Vagina (tissue), 2 donors: ENCODE measurements at regions not wholly inside any gene's neighbourhood (a gene's known extent, or its start where the extent isn't known, plus 50 kb on each side); places are given as distances from the start of the nearest gene placed in this dataset.

ENCODE experiments used
- DNase-seq, 2 donors: peaks; one replicate each; pipeline ENCODE4 v3.0.0-alpha.2; 2017; ENCODE audit errors: extremely low spot score in 2 of 2
- H3K27ac ChIP-seq: fragments of 200-600 bp; sonication (generic); one replicate; pipeline ENCODE4 v1.5.1; 2019
- H3K27me3 ChIP-seq: fragments of 200-600 bp; sonication (generic); one replicate; pipeline ENCODE4 v1.5.1; 2019
- H3K36me3 ChIP-seq, 2 donors: fragments of 200-600 bp; sonication (generic); one replicate each; pipeline ENCODE4 v1.5.1; 2017 to 2019
- H3K4me1 ChIP-seq: fragments of 200-600 bp; sonication (generic); one replicate; pipeline ENCODE4 v1.5.1; 2019
- H3K4me3 ChIP-seq, 2 donors: fragments of 200-600 bp; sonication (generic); 1 replicate in 1 of 2; 2 replicates in 1 of 2; pipeline ENCODE4 v1.5.1; 2016 to 2019
- H3K9me3 ChIP-seq: fragments of 200-600 bp; sonication (generic); one replicate; pipeline ENCODE4 v1.5.1; 2019
- POLR2A ChIP-seq, 2 donors: fragments of 450-650 bp; IDR thresholded peaks; one replicate each; pipeline ENCODE4 v1.6.1; 2017; ENCODE audit warnings: antibody characterized with exemption in 2 of 2, mild to moderate bottlenecking in 2 of 2, moderate library complexity in 2 of 2
- POLR2AphosphoS5 ChIP-seq, 2 donors: sonication (generic); formaldehyde crosslinking; IDR thresholded peaks; one replicate each; pipeline ENCODE4 v1.9.0; 2017; ENCODE audit warnings: antibody characterized with exemption in 2 of 2, mild to moderate bottlenecking in 2 of 2, low read depth in 1 of 2; ENCODE audit not compliant: insufficient read depth in 1 of 2
- intact Hi-C: fragments of 100-400 bp; cut with DNase I; formaldehyde crosslinking; loops from one replicate; pipeline ENCODE4 v1.15.1; 2023
- TF ChIP-seq, protein P1 (sequence below), 3 experiments: fragments of 450-650 bp in 2 of 3; fragments of 200-600 bp in 1 of 3; sonication (generic) in 1 of 3; IDR thresholded peaks; one replicate each; pipeline ENCODE4 v1.5.1; 2017 to 2019; ENCODE audit warnings: antibody characterized with exemption in 3 of 3, mild to moderate bottlenecking in 2 of 3, moderate library complexity in 2 of 3

DNA sequence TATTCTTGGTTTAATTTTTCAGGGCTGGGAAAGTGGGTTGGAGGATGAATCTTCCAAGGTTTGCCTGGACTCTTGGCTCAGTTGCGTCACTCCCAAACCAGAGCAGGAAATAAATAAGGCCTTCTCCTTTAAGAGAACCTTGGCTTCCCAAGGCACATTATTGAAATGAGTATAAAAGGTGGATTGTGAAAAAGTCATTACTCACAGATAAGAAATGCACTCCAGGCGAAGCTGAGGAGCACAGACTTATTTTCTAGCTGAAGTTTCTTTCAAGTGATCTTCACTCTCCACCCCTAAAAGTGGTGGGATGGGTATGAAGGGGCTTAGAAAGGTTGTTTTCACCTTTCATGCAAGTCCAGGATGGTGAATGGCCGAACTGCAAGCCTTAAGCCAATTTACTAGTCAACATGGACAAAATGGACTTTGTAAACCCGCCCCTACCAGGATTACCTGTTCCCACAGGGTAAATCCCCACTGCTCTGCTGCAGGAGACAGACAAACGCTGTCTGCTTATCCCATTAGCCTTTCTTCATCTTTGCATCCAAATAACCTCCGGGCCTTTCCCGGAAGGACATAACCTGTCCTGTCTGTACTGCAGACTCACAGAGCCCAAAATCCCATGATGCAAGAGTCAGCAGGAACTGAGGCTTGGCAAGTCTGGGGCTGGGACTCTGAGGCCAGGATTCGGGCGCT, 207.6 kb downstream of the BCL11B start:
- Histone ChIP-seq H3K36me3 (no peaks in the 10 kb centered on the region), H3K27ac (no peak overlapping the region), H3K4me1 (no peaks in the 10 kb centered on the region), H3K9me3 (no peaks in the 10 kb centered on the region), H3K4me3 (no peak overlapping the region), H3K27me3 (no peaks in the 10 kb centered on the region)
- intact Hi-C loops, result no loop called here
- peak in 1 of 2 donors; percentile 95 for DNase-seq
- TF ChIP-seq, protein P1, sequence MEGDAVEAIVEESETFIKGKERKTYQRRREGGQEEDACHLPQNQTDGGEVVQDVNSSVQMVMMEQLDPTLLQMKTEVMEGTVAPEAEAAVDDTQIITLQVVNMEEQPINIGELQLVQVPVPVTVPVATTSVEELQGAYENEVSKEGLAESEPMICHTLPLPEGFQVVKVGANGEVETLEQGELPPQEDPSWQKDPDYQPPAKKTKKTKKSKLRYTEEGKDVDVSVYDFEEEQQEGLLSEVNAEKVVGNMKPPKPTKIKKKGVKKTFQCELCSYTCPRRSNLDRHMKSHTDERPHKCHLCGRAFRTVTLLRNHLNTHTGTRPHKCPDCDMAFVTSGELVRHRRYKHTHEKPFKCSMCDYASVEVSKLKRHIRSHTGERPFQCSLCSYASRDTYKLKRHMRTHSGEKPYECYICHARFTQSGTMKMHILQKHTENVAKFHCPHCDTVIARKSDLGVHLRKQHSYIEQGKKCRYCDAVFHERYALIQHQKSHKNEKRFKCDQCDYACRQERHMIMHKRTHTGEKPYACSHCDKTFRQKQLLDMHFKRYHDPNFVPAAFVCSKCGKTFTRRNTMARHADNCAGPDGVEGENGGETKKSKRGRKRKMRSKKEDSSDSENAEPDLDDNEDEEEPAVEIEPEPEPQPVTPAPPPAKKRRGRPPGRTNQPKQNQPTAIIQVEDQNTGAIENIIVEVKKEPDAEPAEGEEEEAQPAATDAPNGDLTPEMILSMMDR (IDR thresholded peaks at IDR 0.05), result no peak
- TF ChIP-seq POLR2AphosphoS5 (IDR thresholded peaks at IDR 0.05; ENCODE audit: insufficient read depth in 1 of 2, low read depth in 1 of 2), result no peak
- no peak for TF ChIP-seq POLR2A (IDR thresholded peaks at IDR 0.05)

DNA sequence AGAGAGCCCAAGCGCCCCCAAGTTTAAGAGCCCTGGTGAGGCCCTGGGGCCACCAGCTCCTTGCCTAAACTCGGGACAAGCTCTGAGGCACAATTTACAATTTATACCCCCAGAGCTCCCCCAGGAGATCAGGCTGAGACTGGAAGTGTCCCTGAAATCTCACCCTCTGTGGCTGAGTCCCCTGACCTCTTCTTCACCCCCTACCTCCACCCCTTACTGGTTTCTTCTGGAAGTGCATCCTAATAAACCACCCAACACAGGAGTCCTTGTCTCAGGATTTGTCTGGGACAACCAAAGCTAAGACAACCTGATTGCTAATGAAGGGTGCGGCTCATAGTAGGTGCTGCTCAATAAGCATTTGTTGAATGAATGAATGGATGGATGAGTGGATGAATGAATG, 206.4 kb downstream of the BCL11B start:
- DNase-seq, result peak in 1 of 2 donors; percentile 55
- TF ChIP-seq, protein P1 (IDR thresholded peaks at IDR 0.05), result no peak
- no peak for TF ChIP-seq POLR2AphosphoS5 (IDR thresholded peaks at IDR 0.05; ENCODE audit: insufficient read depth in 1 of 2, low read depth in 1 of 2)
- no peak for TF ChIP-seq POLR2A (IDR thresholded peaks at IDR 0.05)
- Histone ChIP-seq H3K4me3 (no peak overlapping the region), H3K27me3 (no peaks in the 10 kb centered on the region), H3K27ac (no peak overlapping the region), H3K4me1 (no peaks in the 10 kb centered on the region), H3K9me3 (no peaks in the 10 kb centered on the region), H3K36me3 (no peaks in the 10 kb centered on the region)
- intact Hi-C loops, result no loop called here

DNA sequence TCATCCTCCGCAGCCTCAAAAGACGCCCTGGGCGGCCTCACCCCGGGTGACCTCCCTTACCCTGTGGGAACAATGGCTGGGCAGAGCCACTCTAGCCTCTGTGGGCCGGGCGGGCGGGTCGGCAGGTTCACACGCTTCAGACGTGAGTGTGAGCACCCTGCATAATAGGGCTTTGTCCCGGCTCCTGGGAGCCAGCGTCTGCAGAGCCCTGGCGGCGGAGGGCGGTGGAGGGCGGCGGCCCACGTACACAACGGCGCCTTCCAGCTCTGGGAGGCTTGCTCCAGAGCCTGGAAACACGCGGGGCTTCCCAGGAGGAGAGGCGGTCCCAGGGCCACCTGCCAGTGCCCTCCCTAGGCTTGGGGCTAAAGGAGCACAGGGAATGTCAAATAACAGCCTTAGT, 205.6 kb downstream of the BCL11B start:
- DNase-seq, result peak in 1 of 2 donors; percentile 70
- no peak overlapping the region for H3K27ac ChIP-seq

DNA sequence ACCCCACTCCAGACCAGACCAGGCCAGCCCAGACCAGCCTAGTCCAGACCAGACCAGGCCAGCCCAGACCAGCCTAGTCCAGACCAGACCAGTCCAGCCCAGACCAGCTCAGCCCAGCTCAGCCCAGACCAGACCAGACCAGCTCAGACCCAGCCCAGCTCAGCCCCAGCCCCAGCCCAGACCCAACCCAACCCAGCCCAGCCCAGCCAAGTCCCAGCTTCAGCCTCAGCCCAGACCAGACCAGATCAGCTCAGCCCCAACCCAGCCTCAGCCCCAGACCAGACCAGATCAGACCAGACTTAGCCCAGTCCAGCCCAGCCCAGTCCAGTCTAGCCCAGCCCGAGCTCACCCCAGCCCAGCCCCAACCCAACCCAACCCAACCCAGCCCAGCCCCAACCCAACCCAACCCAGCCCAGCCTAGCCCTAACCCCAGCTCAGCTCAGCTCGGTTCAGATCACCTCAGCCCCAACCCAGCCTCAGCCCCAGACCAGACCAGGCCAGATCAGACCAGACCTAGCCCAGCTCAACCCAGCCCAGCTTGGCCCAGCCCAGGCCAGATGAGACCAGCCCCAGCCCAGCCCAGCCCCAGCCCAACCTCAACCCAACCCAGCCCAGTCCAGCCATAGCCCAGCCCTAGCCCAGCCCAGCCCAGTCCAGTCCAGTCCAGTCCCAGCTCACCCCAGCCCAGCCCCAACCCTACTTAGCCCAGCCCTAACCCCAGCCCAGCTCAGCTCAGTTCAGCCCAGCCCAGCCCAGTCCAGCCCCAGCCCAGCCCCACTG, 204.7 kb downstream of the BCL11B start:
- no peak overlapping the region for H3K27ac ChIP-seq
- peak in 1 of 2 donors; percentile 87 for DNase-seq
- intact Hi-C loops, result no loop called here

More for the DNA sequence above, 205.6 kb downstream of the BCL11B start:
- Histone ChIP-seq H3K27me3 (no peaks in the 10 kb centered on the region), H3K9me3 (no peaks in the 10 kb centered on the region), H3K4me3 (no peak overlapping the region), H3K36me3 (no peaks in the 10 kb centered on the region), H3K4me1 (no peaks in the 10 kb centered on the region)
- TF ChIP-seq POLR2AphosphoS5 (IDR thresholded peaks at IDR 0.05; ENCODE audit: insufficient read depth in 1 of 2, low read depth in 1 of 2) (no peak), POLR2A (IDR thresholded peaks at IDR 0.05) (no peak)
- TF ChIP-seq, protein P1 (IDR thresholded peaks at IDR 0.05), result no peak
- intact Hi-C loops, result no loop called here

More for the DNA sequence above, 204.7 kb downstream of the BCL11B start:
- H3K9me3 ChIP-seq, result no peaks in the 10 kb centered on the region
- no peaks in the 10 kb centered on the region for H3K36me3 ChIP-seq
- H3K4me1 ChIP-seq, result no peaks in the 10 kb centered on the region
- no peak for TF ChIP-seq POLR2A (IDR thresholded peaks at IDR 0.05)
- TF ChIP-seq, protein P1 (IDR thresholded peaks at IDR 0.05), result no peak
- no peak for TF ChIP-seq POLR2AphosphoS5 (IDR thresholded peaks at IDR 0.05; ENCODE audit: insufficient read depth in 1 of 2, low read depth in 1 of 2)
- no peak overlapping the region for H3K4me3 ChIP-seq
- no peaks in the 10 kb centered on the region for H3K27me3 ChIP-seq
